Coronary artery (tissue), 2 donors: ENCODE measurements at regions not wholly inside any gene's neighbourhood (a gene's known extent, or its start where the extent isn't known, plus 50 kb on each side); places are given as distances from the start of the nearest gene placed in this dataset.

Experiments
- DNase-seq: peaks from one replicate; pipeline ENCODE4 v3.0.0-alpha.2; 2017; ENCODE audit warnings: low spot score
- H3K27ac ChIP-seq, 2 donors: fragments of 200-600 bp; sonication (generic); one replicate each; pipeline ENCODE4 v1.5.1; 2016 to 2019
- H3K4me3 ChIP-seq: fragments of 200-600 bp; sonication (generic); 2 replicates; pipeline ENCODE4 v1.5.1; 2016; ENCODE audit warnings: mild to moderate bottlenecking, moderate library complexity
- TF ChIP-seq, protein P1 (sequence below): fragments of 200-600 bp; sonication (generic); IDR thresholded peaks from one replicate; pipeline ENCODE4 v1.5.1; 2019; ENCODE audit warnings: antibody characterized with exemption

GRCh38 chr14:43198465-43198864 lies 1308.6 kb downstream of the FSCB start:
- Histone ChIP-seq H3K4me3 (no peak overlapping the region), H3K27ac (no peak overlapping the region)
- TF ChIP-seq, protein P1, sequence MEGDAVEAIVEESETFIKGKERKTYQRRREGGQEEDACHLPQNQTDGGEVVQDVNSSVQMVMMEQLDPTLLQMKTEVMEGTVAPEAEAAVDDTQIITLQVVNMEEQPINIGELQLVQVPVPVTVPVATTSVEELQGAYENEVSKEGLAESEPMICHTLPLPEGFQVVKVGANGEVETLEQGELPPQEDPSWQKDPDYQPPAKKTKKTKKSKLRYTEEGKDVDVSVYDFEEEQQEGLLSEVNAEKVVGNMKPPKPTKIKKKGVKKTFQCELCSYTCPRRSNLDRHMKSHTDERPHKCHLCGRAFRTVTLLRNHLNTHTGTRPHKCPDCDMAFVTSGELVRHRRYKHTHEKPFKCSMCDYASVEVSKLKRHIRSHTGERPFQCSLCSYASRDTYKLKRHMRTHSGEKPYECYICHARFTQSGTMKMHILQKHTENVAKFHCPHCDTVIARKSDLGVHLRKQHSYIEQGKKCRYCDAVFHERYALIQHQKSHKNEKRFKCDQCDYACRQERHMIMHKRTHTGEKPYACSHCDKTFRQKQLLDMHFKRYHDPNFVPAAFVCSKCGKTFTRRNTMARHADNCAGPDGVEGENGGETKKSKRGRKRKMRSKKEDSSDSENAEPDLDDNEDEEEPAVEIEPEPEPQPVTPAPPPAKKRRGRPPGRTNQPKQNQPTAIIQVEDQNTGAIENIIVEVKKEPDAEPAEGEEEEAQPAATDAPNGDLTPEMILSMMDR = no peak
- DNase-seq = no peak

- Histone ChIP-seq H3K4me3 (no peak overlapping the region), H3K27ac (no peak overlapping the region)
- TF ChIP-seq, protein P1 = no peak
- no peak for DNase-seq
Measured at GRCh38 chr14:43184540-43184939, 1322.5 kb downstream of the FSCB start.

DNA sequence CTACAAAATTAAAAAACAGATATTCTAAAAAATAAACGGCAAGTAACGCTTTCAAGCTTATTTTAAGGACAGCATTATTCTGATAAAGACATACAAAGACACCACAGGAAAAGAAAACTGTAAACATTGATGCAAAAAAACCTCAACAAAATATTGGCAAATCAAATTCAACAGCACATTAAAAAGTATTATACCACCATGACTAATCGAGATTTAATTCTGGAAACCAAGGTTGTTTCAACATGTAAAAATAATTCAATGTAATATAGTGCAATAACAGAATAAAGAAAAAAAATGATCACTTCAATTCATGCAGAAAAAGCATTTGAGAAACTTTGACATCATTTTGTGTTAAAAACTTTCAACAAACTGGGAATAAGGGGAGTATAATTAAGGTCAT lies 1323.2 kb downstream of the FSCB start:
- H3K27ac ChIP-seq = no peak overlapping the region
- TF ChIP-seq, protein P1 = no peak
- no peak for DNase-seq
- H3K4me3 ChIP-seq = no peak overlapping the region

GRCh38 chr14:43175896-43176295 lies 1331.2 kb downstream of the FSCB start:
- TF ChIP-seq, protein P1 = no peak
- no peak overlapping the region for H3K4me3 ChIP-seq
- no peak overlapping the region for H3K27ac ChIP-seq
- DNase-seq = no peak

GRCh38 chr14:43172899-43173548 lies 1334.1 kb downstream of the FSCB start:
- Histone ChIP-seq H3K4me3 (no peak overlapping the region), H3K27ac (no peak overlapping the region)
- no peak for DNase-seq
- TF ChIP-seq, protein P1 = no peak

DNA sequence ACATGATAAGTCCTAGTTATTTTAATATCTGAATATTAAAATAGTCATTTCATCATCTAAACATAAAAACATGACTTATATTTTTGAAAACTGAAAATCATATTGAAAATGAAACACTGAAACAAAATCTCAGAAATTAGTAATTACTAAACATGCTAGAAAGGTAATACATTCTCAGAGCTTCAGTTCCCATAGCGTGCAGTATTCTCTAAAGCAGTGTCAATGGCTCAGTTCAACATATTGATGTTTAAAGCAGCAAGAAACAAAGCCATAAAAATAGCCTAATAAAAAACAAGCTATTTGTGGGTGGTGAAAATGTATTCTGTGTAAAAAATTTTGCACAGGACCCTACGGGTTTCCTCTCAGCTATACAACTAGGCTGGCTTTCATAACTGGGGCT lies 1337.4 kb downstream of the FSCB start:
- no peak overlapping the region for H3K27ac ChIP-seq
- TF ChIP-seq, protein P1 = no peak
- H3K4me3 ChIP-seq = no peak overlapping the region
- DNase-seq = no peak

DNA sequence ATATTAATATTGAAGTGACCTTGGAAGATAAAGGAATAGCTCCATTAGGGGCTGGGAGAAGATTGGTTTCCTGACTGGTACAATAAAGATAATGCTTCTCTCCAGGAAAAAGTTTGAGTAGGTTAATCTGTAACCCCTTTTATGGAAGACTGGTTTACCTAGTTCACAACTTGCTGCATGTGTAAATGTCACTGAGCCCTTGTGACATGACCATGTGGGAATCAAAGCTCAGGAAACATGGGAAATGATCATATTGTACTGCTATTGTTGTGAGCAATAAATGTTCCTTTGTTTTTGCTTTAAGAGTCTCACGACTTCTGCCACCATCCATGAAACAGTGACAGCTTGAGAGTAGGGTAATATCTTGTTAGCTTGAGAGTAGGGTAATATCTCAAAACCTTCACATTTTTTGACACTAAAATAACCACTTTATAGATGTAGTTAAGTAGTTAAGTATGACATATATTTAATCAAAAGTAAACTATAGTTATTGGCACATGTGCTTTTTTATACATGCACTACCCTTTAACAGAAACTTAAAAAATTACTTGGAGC lies 1338.6 kb downstream of the FSCB start:
- TF ChIP-seq, protein P1 = no peak
- no peak for DNase-seq
- no peak overlapping the region for H3K4me3 ChIP-seq
- H3K27ac ChIP-seq = no peak overlapping the region
